GM12878 (cell line): ENCODE measurements at regions not wholly inside any gene's neighbourhood (a gene's known extent, or its start where the extent isn't known, plus 50 kb on each side); places are given as distances from the start of the nearest gene placed in this dataset.

Experiments used
- ATAC-seq: fragments of 200-7000 bp; cut with Tn5 transposase; 3 replicates; pipeline ENCODE4 v1.9.1; 2020; ENCODE audit warnings: mild to moderate bottlenecking, moderate library complexity
- BruUV-seq: library from RNA; stranded (reverse); fragments of 400-500 nt; replicated peaks from 2 replicates; lab custom pipeline; 2021; lab: Mats Ljungman, UMichigan
- CTCF ChIA-PET: fragments of 300-600 bp; sonication (Branson Sonifier 250); formaldehyde crosslinking; extraction: SDS; loops from one replicate; lab custom pipeline; 2021; ENCODE audit warnings: inconsistent platforms; lab: Yijun Ruan, JAX
- POLR2A ChIA-PET: fragments of 350-600 bp; formaldehyde crosslinking; extraction: SDS; loops from one replicate; lab custom pipeline; 2021; ENCODE audit warnings: inconsistent platforms; lab: Charles Lee
- RAD21 ChIA-PET: fragments of 300-600 bp; sonication (Branson Sonifier 250); formaldehyde crosslinking; loops from one replicate; lab custom pipeline; 2023; ENCODE audit warnings: antibody characterized with exemption; ENCODE audit not compliant: unreplicated experiment; lab: Charles Lee
- SMC1A ChIA-PET: fragments of 300-600 bp; sonication (Branson Sonifier 250); formaldehyde crosslinking; loops from one replicate; lab custom pipeline; 2023; ENCODE audit not compliant: unreplicated experiment, uncharacterized antibody; lab: Charles Lee
- DNase-seq: peaks from one replicate; pipeline ENCODE4 v3.0.0-alpha.2; 2011; ENCODE audit warnings: low read depth, low spot score
- FAIRE-seq: peaks from 3 replicates; lab custom pipeline; 2011; peaks lifted over from hg19 to GRCh38; lab: Jason Lieb, UNC
- H2AFZ ChIP-seq: 2 replicates; pipeline ENCODE4 v1.6.0; 2011; ENCODE audit warnings: low read depth, low read length, control low read depth; ENCODE audit not compliant: control insufficient read depth
- H3K27ac ChIP-seq: 2 replicates; pipeline ENCODE4 v1.5.1; 2011; ENCODE audit warnings: control low read depth; ENCODE audit not compliant: control insufficient read depth, insufficient read depth
- H3K27me3 ChIP-seq, 2 experiments: replicated peaks in 1 of 2; 2 replicates each; pipeline versions ENCODE4 v1.6.0 to v1.6.1; 2011; ENCODE audit warnings: low read length in 1 of 2; ENCODE audit not compliant: control insufficient read depth in 2 of 2, insufficient read depth in 2 of 2
- H3K36me3 ChIP-seq, 2 experiments: 2 replicates each; pipeline ENCODE4 v1.5.1; 2011; ENCODE audit warnings: low read length in 1 of 2; ENCODE audit not compliant: control insufficient read depth in 2 of 2, insufficient read depth in 2 of 2
- H3K4me1 ChIP-seq: 2 replicates; pipeline ENCODE4 v1.6.1; 2011; ENCODE audit warnings: mild to moderate bottlenecking, low read length, moderate library complexity, mixed read lengths; ENCODE audit not compliant: control insufficient read depth, insufficient read depth
- H3K4me2 ChIP-seq: 2 replicates; pipeline ENCODE4 v1.6.0; 2011; ENCODE audit warnings: control low read depth; ENCODE audit not compliant: control insufficient read depth, insufficient read depth
- H3K4me3 ChIP-seq: fragments of 200-600 bp; sonication (generic); 2 replicates; pipeline ENCODE4 v1.5.1; 2016
- H3K79me2 ChIP-seq: 2 replicates; pipeline ENCODE4 v1.6.0; 2011; ENCODE audit warnings: low read length; ENCODE audit not compliant: control insufficient read depth, insufficient read depth
- H3K9ac ChIP-seq: 2 replicates; pipeline ENCODE4 v1.8.0; 2011; ENCODE audit warnings: low read length, control low read depth, mixed read lengths; ENCODE audit not compliant: control insufficient read depth, insufficient read depth
- H3K9me3 ChIP-seq: replicated peaks from 3 replicates; pipeline ENCODE4 v1.5.1; 2011; ENCODE audit warnings: mild to moderate bottlenecking, low read length; ENCODE audit not compliant: control insufficient read depth, insufficient read depth
- H4K20me1 ChIP-seq: 2 replicates; pipeline ENCODE4 v1.6.0; 2011; ENCODE audit not compliant: control insufficient read depth, insufficient read depth
- ATF7 ChIP-seq: fragments of 450-650 bp; IDR thresholded peaks from 2 replicates; pipeline ENCODE4 v1.6.1; 2016; ENCODE audit warnings: low read depth, mild to moderate bottlenecking
- CBFB ChIP-seq: IDR thresholded peaks from 2 replicates; pipeline ENCODE4 v1.6.1; 2016; ENCODE audit warnings: antibody characterized with exemption, low read depth
- CHD1 ChIP-seq: IDR thresholded peaks from 2 replicates; pipeline ENCODE4 v1.6.1; 2012; ENCODE audit warnings: low read depth, low read length, improper control_type of control experiment
- PRDM15 ChIP-seq: fragments of 450-650 bp; formaldehyde crosslinking; IDR thresholded peaks from 2 replicates; pipeline ENCODE4 v1.4.0; 2020; ENCODE audit warnings: mild to moderate bottlenecking, moderate library complexity
- USF1 ChIP-seq: IDR thresholded peaks from 2 replicates; pipeline ENCODE4 v1.6.1; 2011; ENCODE audit warnings: borderline replicate concordance, low read depth, mild to moderate bottlenecking, moderate library complexity, mixed read lengths, low read length; ENCODE audit not compliant: insufficient read depth; ENCODE audit errors: extremely low read length
- YBX1 ChIP-seq: fragments of 450-650 bp; IDR thresholded peaks from 2 replicates; pipeline ENCODE4 v1.6.1; 2016; ENCODE audit warnings: antibody characterized with exemption
- in situ Hi-C: fragments of 300-500 bp; cut with MboI; formaldehyde crosslinking; loops from 9 replicates; pipeline ENCODE4 v1.14.3; 2018; ENCODE audit warnings: mixed read lengths
- intact Hi-C: fragments of 100-400 bp; cut with micrococcal nuclease; formaldehyde crosslinking; loops from one replicate; pipeline ENCODE4 v1.14.2; 2022; ENCODE audit not compliant: unreplicated experiment

- Histone ChIP-seq H3K36me3 (no peaks in the 10 kb centered on the region), H3K9ac (no peak overlapping the region), H4K20me1 (no peaks in the 10 kb centered on the region), H2AFZ (no peak overlapping the region), H3K79me2 (no peaks in the 10 kb centered on the region), H3K4me3 (no peak overlapping the region), H3K27me3 (no peaks in the 10 kb centered on the region), H3K4me1 (no peaks in the 10 kb centered on the region), H3K9me3 (no peaks in the 10 kb centered on the region; the same call in 2 of the 3 replicates), H3K27ac (no peak overlapping the region), H3K4me2 (no peak overlapping the region)
- no peak for DNase-seq
- ChIA-PET SMC1A (interaction anchor here (0.9 to 1.3 kb wide), 5 partner anchors 9 to 79 kb away, joined by 3 to 5 read pairs (median 3); no protein-coding TSS in a partner anchor), RAD21 (no interaction called here), POLR2A (no interaction called here), CTCF (interaction anchor here (1.1 kb wide), 1 partner anchor 84 kb away, joined by 3 read pairs; no protein-coding TSS in a partner anchor)
- BruUV-seq = no TSS peak
- intact Hi-C loops = no loop called here
- no peak for TF ChIP-seq CHD1
- no peak for TF ChIP-seq CBFB
- TF ChIP-seq YBX1 = no peak
- TF ChIP-seq ATF7 = no peak
- TF ChIP-seq USF1 = peak; percentile 35
- TF ChIP-seq PRDM15 (CRISPR knock-in tag) = no peak
- no peak for FAIRE-seq
- ATAC-seq = no peak
- in situ Hi-C loops = no loop called here
These were observed 175.4 kb upstream of the NFE2L3 start for GRCh38 chr7:25976630-25977029.
